ENCODE measurements at regions not wholly inside any gene's neighbourhood (a gene's known extent, or its start where the extent isn't known, plus 50 kb on each side); places are given as distances from the start of the nearest gene placed in this dataset.

DNA sequence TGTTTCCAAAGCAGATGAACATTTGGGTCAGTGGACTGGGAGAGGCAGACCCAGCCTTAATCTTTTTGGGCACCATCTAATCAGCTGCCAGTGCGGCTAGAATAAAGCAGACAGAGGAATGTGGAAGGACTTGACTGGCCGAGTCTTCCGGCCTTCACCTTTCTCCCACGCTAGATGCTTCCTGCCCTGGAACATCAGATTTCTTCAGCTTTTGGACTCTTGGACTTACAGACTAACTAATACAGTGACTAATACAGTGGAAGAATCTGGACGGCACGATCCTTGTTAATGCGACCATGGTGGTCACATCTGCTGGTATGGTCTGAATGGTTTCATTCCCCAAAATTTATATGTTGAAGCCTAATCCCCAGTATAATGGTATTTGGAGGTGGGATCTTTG is 122.6 kb upstream of the NXT1 start:
- Histone ChIP-seq H3K4me1 (peaks cover 0 to 34% (median 0%) of the 10 kb centered on the region in 12 donors), H3K36me3 (no peaks in the 10 kb centered on the region), H3K9me3 (peaks cover 0 to 17% (median under 1%) of the 10 kb centered on the region in 12 donors), H3K27ac (no peak overlapping the region), H3K4me3 (no peak overlapping the region), H3K27me3 (no peaks in the 10 kb centered on the region)
- intact Hi-C loops (cut with DNase I): loop anchor here in 2 of 10 donors (10.0 kb wide), 2 partner anchors 57 to 363 kb away; no protein-coding TSS in a partner anchor
- ATAC-seq (no peak), DNase-seq (no peak)
- TF ChIP-seq, protein P1, sequence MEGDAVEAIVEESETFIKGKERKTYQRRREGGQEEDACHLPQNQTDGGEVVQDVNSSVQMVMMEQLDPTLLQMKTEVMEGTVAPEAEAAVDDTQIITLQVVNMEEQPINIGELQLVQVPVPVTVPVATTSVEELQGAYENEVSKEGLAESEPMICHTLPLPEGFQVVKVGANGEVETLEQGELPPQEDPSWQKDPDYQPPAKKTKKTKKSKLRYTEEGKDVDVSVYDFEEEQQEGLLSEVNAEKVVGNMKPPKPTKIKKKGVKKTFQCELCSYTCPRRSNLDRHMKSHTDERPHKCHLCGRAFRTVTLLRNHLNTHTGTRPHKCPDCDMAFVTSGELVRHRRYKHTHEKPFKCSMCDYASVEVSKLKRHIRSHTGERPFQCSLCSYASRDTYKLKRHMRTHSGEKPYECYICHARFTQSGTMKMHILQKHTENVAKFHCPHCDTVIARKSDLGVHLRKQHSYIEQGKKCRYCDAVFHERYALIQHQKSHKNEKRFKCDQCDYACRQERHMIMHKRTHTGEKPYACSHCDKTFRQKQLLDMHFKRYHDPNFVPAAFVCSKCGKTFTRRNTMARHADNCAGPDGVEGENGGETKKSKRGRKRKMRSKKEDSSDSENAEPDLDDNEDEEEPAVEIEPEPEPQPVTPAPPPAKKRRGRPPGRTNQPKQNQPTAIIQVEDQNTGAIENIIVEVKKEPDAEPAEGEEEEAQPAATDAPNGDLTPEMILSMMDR (IDR thresholded peaks at IDR 0.05): no peak
- TF ChIP-seq POLR2A (IDR thresholded peaks at IDR 0.05): no peak
- 77 to 90% (median 81%) methylated on average over 7 of the region's 7 CpGs for WGBS, 4 donors

DNA sequence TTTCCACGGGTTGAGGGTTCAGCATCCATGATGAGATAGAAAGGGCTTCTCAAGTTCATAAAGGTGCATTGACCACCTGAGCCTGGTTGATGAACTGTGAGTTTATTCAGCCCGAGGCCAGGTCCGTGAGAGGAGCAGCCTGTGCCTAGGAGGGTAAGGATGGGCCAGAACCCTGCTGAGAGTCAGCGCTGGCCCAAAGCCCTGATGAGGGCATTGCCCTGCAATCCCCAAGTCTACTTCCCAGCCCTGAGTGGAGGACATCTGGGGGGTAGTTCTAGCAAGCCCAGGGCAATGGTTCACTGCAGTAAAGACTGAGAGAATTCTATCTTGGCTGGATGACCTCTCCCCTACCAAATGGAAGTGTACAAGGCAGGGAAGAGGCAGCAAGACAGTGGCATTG is 123.3 kb upstream of the NXT1 start:
- 83 to 90% (median 85%) methylated on average over 4 of the region's 4 CpGs for WGBS, 4 donors
- intact Hi-C loops (cut with DNase I): loop anchor here in 2 of 10 donors (10.0 kb wide), 2 partner anchors 58 to 362 kb away; no protein-coding TSS in a partner anchor
- ATAC-seq: no peak

DNA sequence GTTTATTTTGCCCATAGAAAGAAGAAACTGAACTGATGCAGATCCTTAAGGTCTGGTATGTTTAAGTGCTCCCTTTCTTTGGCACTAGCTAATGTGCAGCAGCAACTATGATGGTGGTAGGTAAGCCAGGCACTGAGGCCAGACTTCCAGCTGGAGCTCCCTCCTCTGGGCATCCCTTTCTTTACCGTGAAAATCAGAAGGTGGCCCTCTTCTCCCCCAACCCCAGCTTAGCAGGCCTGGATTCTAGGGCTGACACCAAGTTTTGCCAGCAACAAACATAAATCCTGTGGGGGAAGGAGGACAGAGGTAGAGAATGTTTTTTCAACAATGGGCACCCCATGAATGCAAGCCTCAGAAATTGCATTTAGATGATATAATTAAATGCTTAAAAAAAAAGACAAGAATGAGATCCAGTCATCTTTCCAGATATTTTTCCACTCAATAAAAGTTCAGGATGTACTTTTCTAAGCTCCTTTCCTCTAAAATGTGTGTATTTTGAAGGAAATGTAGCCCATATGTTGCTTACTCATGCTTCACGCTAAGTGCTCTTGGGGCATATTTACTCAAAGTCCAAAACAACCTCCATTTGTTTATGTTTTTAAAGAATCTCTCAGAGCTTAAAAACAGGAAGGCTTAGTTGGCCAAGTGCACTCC is 123.9 kb upstream of the NXT1 start:
- Histone ChIP-seq H3K27me3 (no peaks in the 10 kb centered on the region), H3K36me3 (no peaks in the 10 kb centered on the region), H3K4me1 (peaks cover 0 to 34% (median 0%) of the 10 kb centered on the region in 12 donors), H3K9me3 (peaks cover 0 to 21% (median 6%) of the 10 kb centered on the region in 12 donors), H3K4me3 (no peak overlapping the region), H3K27ac (no peak overlapping the region)
- 69 to 86% (median 80%) methylated on average over 2 of the region's 2 CpGs for WGBS, 4 donors
- ATAC-seq (no peak), DNase-seq (no peak)
- no peak for TF ChIP-seq POLR2A (IDR thresholded peaks at IDR 0.05)
- TF ChIP-seq, protein P1 (IDR thresholded peaks at IDR 0.05): peak in 1 of 12 donors; percentile 10
- intact Hi-C loops (cut with DNase I): loop anchor here in 2 of 10 donors (10.0 kb wide), 2 partner anchors 58 to 362 kb away; no protein-coding TSS in a partner anchor

More for the DNA sequence above, 123.3 kb upstream of the NXT1 start:
- Histone ChIP-seq H3K4me1 (peaks cover 0 to 34% (median 0%) of the 10 kb centered on the region in 12 donors), H3K4me3 (no peak overlapping the region), H3K27me3 (no peaks in the 10 kb centered on the region), H3K36me3 (no peaks in the 10 kb centered on the region), H3K9me3 (peaks cover 0 to 21% (median 6%) of the 10 kb centered on the region in 12 donors), H3K27ac (no peak overlapping the region)
- DNase-seq: no peak
- TF ChIP-seq, protein P1 (IDR thresholded peaks at IDR 0.05): no peak
- TF ChIP-seq POLR2A (IDR thresholded peaks at IDR 0.05): no peak

DNA sequence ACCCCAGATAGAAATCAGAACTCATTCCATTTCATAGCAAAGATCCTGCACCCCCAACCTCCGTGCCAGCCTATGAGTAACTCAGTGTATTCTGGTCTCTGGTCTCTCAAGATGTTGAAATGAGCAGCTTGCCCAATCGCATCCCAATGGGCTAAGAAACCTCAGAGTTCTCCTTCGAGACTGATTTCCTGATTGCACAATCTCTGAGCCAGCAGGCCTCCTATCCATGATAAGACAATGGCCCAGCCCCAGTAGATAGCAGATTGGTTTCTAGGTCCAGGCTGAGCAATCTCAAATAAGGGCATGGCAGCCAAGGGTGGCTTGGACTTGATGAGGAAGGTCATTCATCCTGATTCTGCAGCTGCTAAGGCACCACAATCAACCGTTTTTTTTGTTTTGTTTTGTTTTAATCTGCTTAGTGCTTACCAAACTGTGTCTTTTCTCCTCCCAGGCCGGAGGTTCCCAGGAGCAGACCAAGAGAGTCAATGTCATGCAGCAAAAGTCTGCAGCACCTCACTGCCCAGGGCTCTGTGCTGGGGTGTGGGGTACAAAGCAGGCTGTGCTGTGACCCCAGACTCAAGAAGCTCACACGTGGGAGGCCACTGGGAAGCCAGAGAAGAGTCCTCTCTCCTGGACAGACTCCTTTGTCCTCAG is 125.1 kb upstream of the NXT1 start:
- peak in 3 of 4 donors; percentile 56 to 86 (median 84) for ATAC-seq
- Histone ChIP-seq H3K9me3 (peaks cover 0 to 33% (median 17%) of the 10 kb centered on the region in 12 donors), H3K36me3 (no peaks in the 10 kb centered on the region), H3K4me3 (no peak overlapping the region), H3K27ac (peak overlapping the region in 1 of 12 donors; percentile 5), H3K27me3 (no peaks in the 10 kb centered on the region), H3K4me1 (peaks cover 0 to 34% (median 0%) of the 10 kb centered on the region in 12 donors)
- TF ChIP-seq, protein P1 (IDR thresholded peaks at IDR 0.05): no peak
- no peak for TF ChIP-seq POLR2A (IDR thresholded peaks at IDR 0.05)
- DNase-seq: peak in 2 of 5 donors; percentile 69 to 75
- WGBS, 4 donors: 55 to 66% (median 63%) methylated on average over 6 of the region's 6 CpGs
- intact Hi-C loops (cut with DNase I): loop anchor here in 2 of 10 donors (10.0 kb wide), 2 partner anchors 59 to 361 kb away; no protein-coding TSS in a partner anchor

All from heart left ventricle (tissue), 16 donors.